ENCODE measurements at regions not wholly inside any gene's neighbourhood (a gene's known extent, or its start where the extent isn't known, plus 50 kb on each side); places are given as distances from the start of the nearest gene placed in this dataset.

GRCh38 chr1:81471255-81471654 lies 329.5 kb upstream of the ADGRL2 start:
- DNase-seq, result no peak

DNA sequence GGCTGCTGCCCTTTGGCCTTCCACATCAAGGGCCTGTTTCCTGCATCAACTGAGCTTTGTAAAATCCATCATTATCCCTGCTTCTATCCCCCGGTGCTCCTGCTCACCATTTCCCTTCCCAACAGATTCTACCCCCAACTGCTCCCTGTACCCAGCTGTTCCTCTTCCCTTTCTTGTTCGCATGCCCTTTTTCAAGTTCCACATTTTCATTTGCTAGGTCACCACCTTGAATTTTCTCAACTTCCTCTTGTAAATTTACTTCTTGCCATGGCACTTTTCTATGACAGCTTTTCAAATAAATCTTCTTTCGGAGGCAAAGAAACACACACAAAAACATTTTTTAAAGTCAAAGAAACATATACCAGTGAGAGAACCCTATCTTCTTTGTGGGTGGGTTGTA lies 330.5 kb upstream of the ADGRL2 start:
- no peak for DNase-seq

DNA sequence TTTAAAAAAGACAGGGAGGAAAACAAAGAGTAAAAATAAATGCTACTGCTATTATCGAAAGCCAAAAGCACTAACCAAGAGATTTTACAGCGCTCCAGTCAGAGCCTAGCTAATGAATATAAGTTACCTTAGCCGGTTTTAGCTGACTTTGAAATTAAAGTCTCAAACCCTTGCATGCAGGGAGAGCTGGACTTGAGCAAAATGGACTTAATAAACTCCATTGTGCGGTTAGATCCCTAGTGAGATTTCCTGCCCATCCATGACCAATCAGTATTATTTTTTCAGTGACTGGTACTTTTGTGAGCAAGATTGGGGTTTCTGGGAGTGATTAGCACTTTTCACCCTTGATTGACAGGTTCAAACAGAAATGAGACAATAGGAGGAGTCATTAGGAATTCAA lies 333.4 kb upstream of the ADGRL2 start:
- DNase-seq, result no peak

GRCh38 chr1:81466961-81467360 lies 333.8 kb upstream of the ADGRL2 start:
- no peak for DNase-seq

GRCh38 chr1:81463936-81464837 lies 336.5 kb upstream of the ADGRL2 start:
- DNase-seq, result no peak

DNA sequence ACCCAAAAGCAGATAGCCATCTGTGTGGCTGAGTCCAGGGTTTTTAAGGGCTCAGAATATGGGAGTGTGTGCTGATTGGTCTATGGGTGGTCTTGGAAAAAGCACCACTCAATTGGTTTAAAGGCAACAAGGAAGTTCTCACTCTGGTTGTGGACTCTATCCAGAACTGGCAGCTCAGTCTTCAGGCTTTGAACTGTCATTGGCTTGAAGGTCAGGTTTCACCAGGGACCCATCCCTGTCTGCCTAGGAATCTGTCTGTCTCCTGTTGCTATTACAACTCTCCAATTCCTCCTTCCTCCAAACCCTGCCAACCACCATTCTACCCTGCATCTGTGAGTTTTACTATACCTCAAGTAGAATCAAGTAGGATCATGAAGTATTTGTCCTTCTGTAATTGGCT lies 341.7 kb upstream of the ADGRL2 start:
- no peak for DNase-seq

GRCh38 chr1:81458186-81458585 lies 342.5 kb upstream of the ADGRL2 start:
- no peak for DNase-seq

- DNase-seq, result no peak
Measured at GRCh38 chr1:81455481-81455880, 345.3 kb upstream of the ADGRL2 start.

DNA sequence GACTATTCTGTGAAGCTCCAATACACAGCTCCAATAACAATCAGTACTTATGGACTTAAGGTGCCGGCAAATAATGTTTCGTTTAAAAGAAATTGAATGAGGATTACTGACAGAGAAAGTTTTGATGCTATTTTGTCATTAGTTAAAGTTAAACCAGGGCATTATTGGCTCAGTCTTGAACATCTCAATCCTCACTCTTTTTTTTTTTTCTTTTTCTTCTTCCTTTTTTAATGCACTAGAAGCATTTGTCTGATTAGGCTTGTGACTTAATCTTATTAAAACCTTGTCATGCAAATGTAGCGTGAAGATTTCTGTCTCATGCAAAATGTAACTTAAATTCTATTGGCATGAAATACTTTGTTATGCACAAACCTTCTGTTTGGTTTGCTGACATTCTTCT lies 346.8 kb upstream of the ADGRL2 start:
- no peak for DNase-seq

- no peak for DNase-seq
Measured at GRCh38 chr1:81453367-81453703, 347.4 kb upstream of the ADGRL2 start.

DNA sequence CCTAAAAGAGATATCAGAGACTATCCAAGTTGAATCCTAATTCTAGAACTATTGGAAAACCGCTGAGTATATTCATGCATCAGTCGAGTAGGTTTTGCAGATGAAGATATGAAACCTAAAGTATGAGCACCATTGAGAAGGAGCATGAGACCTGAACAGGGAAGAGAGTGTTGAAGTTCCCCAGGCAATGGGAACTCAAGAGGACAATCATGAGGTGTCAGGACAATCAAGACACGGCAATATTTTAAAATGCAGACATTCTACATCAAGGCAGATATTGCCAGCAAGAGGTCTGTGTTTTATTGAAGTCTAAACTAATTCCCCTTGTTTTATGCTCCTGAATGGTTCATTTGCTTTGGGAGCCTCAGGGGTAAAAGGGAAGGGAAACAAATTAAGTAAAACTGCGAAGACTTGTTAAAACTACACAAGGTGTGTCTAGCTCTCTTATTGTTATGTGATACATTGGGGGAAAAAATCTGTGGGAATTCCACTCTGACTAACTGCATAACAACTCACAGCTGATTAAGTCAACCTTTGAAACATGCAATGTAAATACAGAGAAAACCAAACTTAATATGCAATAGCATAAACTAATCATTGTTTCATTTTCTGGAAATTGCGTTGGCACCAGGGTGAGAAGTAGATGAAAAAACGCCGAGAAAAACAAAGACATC lies 347.9 kb upstream of the ADGRL2 start:
- DNase-seq, result no peak

DNA sequence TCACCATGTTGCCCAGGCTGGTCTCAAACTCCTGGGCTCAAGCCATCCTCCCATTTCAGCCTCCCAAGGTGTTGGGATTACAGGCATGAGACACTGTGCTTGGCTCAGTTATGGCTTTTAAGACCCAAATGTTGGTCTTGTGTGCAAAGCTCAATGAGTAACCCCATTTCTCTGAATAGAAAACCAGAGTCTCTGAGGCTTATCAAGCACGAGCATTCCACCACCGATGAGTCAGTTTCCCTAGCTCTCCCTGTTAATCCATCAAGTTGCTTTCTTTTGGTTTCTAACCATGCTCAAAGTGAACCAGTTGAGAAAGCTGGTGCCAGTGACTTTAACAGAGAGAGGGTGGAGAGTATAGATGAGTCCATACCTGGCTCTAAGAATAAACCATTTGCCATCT lies 350.9 kb upstream of the ADGRL2 start:
- no peak for DNase-seq

GRCh38 chr1:81446000-81446669 lies 354.6 kb upstream of the ADGRL2 start:
- peak; percentile 19 for DNase-seq

DNA sequence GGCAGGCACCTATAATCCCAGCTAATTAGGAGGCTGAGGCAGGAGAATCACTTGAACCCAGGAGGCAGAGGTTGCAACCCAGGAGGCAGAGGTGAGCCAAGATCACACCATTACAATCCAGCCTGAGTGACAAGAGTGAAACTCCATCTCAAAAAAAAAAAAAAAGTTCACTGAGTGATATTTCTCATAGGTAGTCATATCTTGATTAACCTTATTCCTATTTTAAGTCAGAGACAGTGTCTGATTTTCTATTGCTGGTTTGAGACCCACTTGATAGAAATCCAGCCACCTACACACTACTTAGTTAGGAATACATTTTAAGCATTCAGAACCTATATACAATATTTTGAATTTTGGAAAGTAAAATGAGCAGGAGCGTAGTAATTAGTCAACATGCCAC lies 357.4 kb upstream of the ADGRL2 start:
- no peak for DNase-seq

DNA sequence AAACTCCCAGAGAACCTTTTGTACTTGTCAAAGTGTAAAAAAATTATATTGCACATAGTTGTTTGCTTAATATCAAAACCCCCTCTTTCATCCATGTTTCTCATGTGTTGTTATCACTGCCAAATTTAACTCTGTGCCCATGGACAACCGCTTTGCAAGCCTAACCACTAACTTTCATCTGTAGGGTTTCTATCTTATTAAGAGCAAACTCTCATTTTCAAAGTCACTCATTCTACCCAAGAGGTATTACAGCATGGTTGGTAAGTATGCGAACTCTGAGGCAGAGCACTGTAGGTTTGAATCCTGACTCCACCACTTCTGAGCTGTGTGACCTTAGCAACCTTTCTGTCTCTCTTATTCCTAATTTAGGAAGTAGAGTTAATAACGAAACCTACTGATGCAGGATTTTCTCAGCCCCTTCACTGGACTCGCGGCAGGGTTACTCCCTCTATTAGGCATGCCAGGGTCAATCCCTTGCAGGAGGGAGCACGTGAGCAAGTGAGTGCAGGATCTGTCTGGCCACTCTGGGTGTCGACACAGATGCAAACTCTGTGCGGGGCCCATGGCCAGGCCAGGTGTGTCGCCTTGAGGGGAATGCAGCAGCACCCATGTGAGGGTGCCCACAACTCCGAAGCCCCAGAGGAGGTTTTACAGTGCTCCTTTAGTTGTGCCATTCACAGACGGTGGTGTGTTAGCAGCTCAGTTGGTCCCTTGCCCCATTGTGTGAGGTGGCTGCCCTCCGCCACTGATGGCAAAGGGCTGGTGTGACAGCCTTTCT lies 361.5 kb upstream of the ADGRL2 start:
- DNase-seq, result no peak

DNA sequence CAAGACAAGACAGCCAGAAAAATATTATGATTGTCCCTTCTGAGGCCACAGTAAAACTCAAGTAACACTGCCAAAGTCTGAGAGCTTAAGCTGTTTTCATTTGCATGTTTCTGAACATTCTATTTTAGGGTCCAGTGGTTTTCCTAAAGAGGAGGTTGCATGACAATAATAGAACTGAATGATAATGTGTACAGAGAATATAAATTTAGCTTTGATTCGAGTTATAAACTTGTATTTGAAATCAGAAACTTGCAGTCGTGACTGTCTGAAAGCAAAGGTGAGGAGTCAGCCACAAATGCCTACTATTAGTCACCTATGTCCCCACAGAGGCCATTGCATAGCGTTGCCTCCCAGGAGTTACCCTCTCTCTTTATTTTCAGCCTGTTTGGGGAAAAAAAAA lies 363.1 kb upstream of the ADGRL2 start:
- DNase-seq, result no peak

- no peak for DNase-seq
Measured at GRCh38 chr1:81437213-81437612, 363.5 kb upstream of the ADGRL2 start.

GRCh38 chr1:81435175-81435574 lies 365.6 kb upstream of the ADGRL2 start:
- no peak for DNase-seq

DNA sequence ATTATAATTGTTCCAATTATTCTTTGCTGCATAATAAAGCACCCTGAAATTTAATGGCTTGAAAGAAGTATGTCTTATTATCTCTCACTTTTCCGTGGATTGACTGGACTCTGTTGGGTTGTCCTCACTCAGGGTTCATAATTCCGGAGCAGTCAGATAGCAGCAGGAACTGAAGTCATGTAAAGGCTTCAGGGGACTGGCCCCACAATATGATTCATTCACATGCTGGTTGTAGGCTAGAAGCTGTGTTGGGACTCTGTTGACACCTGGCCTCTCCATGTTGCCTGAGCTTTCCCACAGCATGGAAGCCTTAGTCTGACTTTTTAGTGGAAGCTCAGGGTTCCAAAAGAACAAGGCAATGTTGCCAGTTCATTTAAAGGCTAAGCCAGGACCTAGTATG lies 367.1 kb upstream of the ADGRL2 start:
- no peak for DNase-seq

DNA sequence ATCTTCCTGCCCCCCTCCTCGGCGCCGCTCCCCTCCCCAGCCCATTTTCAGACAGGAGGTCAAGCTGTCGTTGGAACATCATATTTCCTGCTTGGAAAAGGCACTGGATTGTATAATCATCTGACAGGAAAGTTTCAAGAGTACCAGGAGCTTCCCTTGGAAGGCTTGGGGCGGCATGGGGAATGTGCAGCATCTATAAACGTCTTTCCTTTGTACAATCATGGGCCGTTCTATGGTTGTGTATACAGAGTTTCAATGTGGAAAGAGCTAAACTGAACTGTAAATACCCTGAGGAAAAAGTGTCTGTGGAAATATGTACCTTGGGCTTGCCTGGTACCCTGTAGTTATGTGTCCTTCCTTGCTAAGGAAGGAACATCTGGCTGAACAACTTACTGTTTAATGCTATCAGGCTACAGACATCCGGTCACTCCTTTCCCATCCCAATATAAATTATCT lies 368.1 kb upstream of the ADGRL2 start:
- DNase-seq, result no peak

DNA sequence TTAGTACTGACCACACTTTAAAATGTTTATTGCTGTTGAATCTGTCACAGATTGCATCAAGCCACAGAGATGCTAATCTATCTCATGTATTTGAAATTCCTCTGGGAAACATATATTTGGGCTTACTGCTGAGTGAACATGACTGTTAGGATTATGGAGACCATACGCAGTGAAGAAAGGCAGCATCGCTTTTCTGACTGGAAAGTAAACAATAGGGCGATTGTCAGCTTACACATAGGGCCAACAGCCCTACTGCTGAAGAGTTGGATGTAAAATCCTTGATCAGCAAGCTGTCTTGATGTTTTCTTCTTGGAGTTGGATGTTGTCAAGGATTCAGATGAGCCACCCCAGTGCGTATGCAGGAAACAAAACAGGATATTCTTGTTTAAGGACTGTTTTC lies 368.7 kb upstream of the ADGRL2 start:
- DNase-seq, result no peak

DNA sequence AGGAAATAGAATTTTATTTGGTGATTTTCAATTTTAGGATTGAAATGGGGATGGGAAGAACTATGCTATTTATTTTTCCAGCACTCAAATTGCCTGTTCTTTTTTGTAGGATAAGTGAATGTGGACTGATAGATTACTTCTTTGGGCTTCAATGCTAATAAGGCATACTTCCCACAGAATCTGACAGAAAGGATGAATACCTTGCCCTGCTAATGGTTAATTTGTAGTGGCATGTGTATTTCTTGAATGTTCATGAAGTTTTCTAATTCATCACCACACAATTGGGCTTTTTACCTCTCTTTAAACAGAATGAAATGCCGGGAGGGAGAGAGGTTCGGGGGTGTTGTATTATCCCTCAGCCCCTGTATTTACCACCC lies 369.1 kb upstream of the ADGRL2 start:
- DNase-seq, result no peak

DNA sequence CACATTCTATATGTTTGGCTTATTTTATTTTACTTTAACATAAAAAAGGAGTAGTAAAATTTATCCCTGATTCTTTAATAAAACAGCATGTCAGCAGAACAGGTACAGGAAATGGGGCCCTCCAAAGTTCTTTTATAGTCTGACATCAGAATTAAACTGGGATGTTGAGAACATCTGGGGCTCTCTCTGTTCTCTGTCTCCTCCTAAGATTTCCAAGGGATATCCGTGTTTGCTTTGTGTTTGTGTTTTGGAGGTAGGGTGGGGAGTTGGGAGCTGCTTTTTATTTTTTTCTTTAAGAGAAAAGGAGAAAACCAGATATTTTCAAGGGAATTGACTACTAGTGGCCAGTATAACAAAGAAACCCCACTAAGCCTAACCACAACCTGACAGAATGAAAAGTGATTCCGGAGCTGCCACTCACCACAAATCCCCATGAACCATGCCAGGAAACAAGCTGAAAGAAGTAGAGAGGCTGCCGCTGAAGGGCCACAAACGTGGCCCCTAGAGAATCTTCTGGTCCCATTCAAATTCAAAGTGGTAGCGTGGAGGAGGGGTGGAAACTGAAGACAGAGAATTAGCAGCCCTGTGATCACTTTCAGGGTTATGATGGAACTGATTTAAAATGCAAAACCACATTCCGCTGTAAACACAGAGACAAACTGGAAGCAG lies 369.6 kb upstream of the ADGRL2 start:
- DNase-seq, result no peak

Measured in NCI-H345 (cell line).